ENCODE measurements at regions not wholly inside any gene's neighbourhood (a gene's known extent, or its start where the extent isn't known, plus 50 kb on each side); places are given as distances from the start of the nearest gene placed in this dataset.

- Mint-ChIP-seq H3K27me3 (peaks cover 1% of the 10 kb centered on the region), H3K9me3 (no peaks in the 10 kb centered on the region), H3K4me1 (ENCODE audit: low read depth) (no peaks in the 10 kb centered on the region), H3K27ac (no peak overlapping the region), H3K4me3 (no peak overlapping the region), H3K36me3 (peaks cover 1% of the 10 kb centered on the region)
- no peak for DNase-seq
- ChIA-PET CTCF (no interaction called here), POLR2A (no interaction called here)
- intact Hi-C loops (cut with micrococcal nuclease): no loop called here
These were observed 300.1 kb downstream of the SPRY1 start for GRCh38 chr4:123696687-123697086.

- intact Hi-C loops (cut with micrococcal nuclease): no loop called here
- Mint-ChIP-seq H3K4me3 (no peak overlapping the region), H3K9me3 (no peaks in the 10 kb centered on the region), H3K27ac (no peak overlapping the region), H3K4me1 (ENCODE audit: low read depth) (no peaks in the 10 kb centered on the region), H3K27me3 (peaks cover 3% of the 10 kb centered on the region), H3K36me3 (peaks cover 1% of the 10 kb centered on the region)
- no peak for DNase-seq
- ChIA-PET CTCF (no interaction called here), POLR2A (no interaction called here)
These were observed 302.0 kb downstream of the SPRY1 start for GRCh38 chr4:123698556-123698955.

GRCh38 chr4:123699880-123700771 is 303.5 kb downstream of the SPRY1 start:
- peaks cover 3% of the 10 kb centered on the region for H3K27me3 Mint-ChIP-seq
- ChIA-PET POLR2A (no interaction called here), CTCF (no interaction called here)
- no peak overlapping the region for H3K4me3 Mint-ChIP-seq
- H3K4me1 Mint-ChIP-seq (ENCODE audit: low read depth): no peaks in the 10 kb centered on the region
- peaks cover 1% of the 10 kb centered on the region for H3K36me3 Mint-ChIP-seq
- intact Hi-C loops (cut with micrococcal nuclease): no loop called here
- no peak for DNase-seq
- no peak overlapping the region for H3K27ac Mint-ChIP-seq
- H3K9me3 Mint-ChIP-seq: no peaks in the 10 kb centered on the region

- Mint-ChIP-seq H3K4me1 (ENCODE audit: low read depth) (no peaks in the 10 kb centered on the region), H3K4me3 (no peak overlapping the region), H3K36me3 (peaks cover 1% of the 10 kb centered on the region), H3K27ac (no peak overlapping the region), H3K27me3 (peaks cover 3% of the 10 kb centered on the region), H3K9me3 (no peaks in the 10 kb centered on the region)
- ChIA-PET CTCF (no interaction called here), POLR2A (no interaction called here)
- intact Hi-C loops (cut with micrococcal nuclease): no loop called here
- DNase-seq: no peak
These were observed 304.6 kb downstream of the SPRY1 start for GRCh38 chr4:123701131-123701575.

- no peak overlapping the region for H3K4me3 Mint-ChIP-seq
- H3K27ac Mint-ChIP-seq: no peak overlapping the region
- H3K27me3 Mint-ChIP-seq: peaks cover 6% of the 10 kb centered on the region
- peaks cover 1% of the 10 kb centered on the region for H3K36me3 Mint-ChIP-seq
- no peaks in the 10 kb centered on the region for H3K4me1 Mint-ChIP-seq (ENCODE audit: low read depth)
- H3K9me3 Mint-ChIP-seq: peaks cover 13% of the 10 kb centered on the region
- ChIA-PET POLR2A (no interaction called here), CTCF (interaction anchor here (0.6 kb wide), 1 partner anchor 15 kb away, joined by 3 read pairs; no protein-coding TSS in a partner anchor)
- DNase-seq: no peak
- intact Hi-C loops (cut with micrococcal nuclease): no loop called here
These were observed 308.8 kb downstream of the SPRY1 start for GRCh38 chr4:123705419-123705818.

- H3K36me3 Mint-ChIP-seq: no peaks in the 10 kb centered on the region
- peaks cover 13% of the 10 kb centered on the region for H3K9me3 Mint-ChIP-seq
- POLR2A ChIA-PET: no interaction called here
- CTCF ChIA-PET: no interaction called here
- H3K27me3 Mint-ChIP-seq: peaks cover 3% of the 10 kb centered on the region
- no peak for DNase-seq
- no peaks in the 10 kb centered on the region for H3K4me1 Mint-ChIP-seq (ENCODE audit: low read depth)
- no peak overlapping the region for H3K27ac Mint-ChIP-seq
- intact Hi-C loops (cut with micrococcal nuclease): no loop called here
- H3K4me3 Mint-ChIP-seq: no peak overlapping the region
These were observed 310.4 kb downstream of the SPRY1 start for GRCh38 chr4:123706973-123707372.

GRCh38 chr4:123708902-123709301 is 312.3 kb downstream of the SPRY1 start:
- CTCF ChIA-PET: no interaction called here
- H3K4me1 Mint-ChIP-seq (ENCODE audit: low read depth): no peaks in the 10 kb centered on the region
- peaks cover 3% of the 10 kb centered on the region for H3K27me3 Mint-ChIP-seq
- no peak overlapping the region for H3K27ac Mint-ChIP-seq
- intact Hi-C loops (cut with micrococcal nuclease): no loop called here
- H3K36me3 Mint-ChIP-seq: no peaks in the 10 kb centered on the region
- POLR2A ChIA-PET: no interaction called here
- no peak overlapping the region for H3K4me3 Mint-ChIP-seq
- H3K9me3 Mint-ChIP-seq: peaks cover 13% of the 10 kb centered on the region
- no peak for DNase-seq

- Mint-ChIP-seq H3K36me3 (no peaks in the 10 kb centered on the region), H3K9me3 (peaks cover 13% of the 10 kb centered on the region), H3K27ac (no peak overlapping the region), H3K27me3 (peaks cover 3% of the 10 kb centered on the region), H3K4me3 (no peak overlapping the region), H3K4me1 (ENCODE audit: low read depth) (no peaks in the 10 kb centered on the region)
- POLR2A ChIA-PET: no interaction called here
- no peak for DNase-seq
- CTCF ChIA-PET: no interaction called here
- intact Hi-C loops (cut with micrococcal nuclease): no loop called here
These were observed 312.7 kb downstream of the SPRY1 start for GRCh38 chr4:123709336-123709735.

- Mint-ChIP-seq H3K27ac (no peak overlapping the region), H3K36me3 (no peaks in the 10 kb centered on the region), H3K4me1 (ENCODE audit: low read depth) (no peaks in the 10 kb centered on the region), H3K27me3 (peaks cover 6% of the 10 kb centered on the region), H3K9me3 (peaks cover 13% of the 10 kb centered on the region), H3K4me3 (no peak overlapping the region)
- ChIA-PET CTCF (no interaction called here), POLR2A (no interaction called here)
- intact Hi-C loops (cut with micrococcal nuclease): no loop called here
- DNase-seq: no peak
These were observed 334.4 kb downstream of the SPRY1 start for GRCh38 chr4:123731035-123731434.

GRCh38 chr4:123737156-123737555 is 340.6 kb downstream of the SPRY1 start:
- Mint-ChIP-seq H3K4me1 (ENCODE audit: low read depth) (no peaks in the 10 kb centered on the region), H3K36me3 (no peaks in the 10 kb centered on the region), H3K27ac (no peak overlapping the region), H3K9me3 (peaks cover 2% of the 10 kb centered on the region), H3K27me3 (peaks cover 3% of the 10 kb centered on the region), H3K4me3 (no peak overlapping the region)
- POLR2A ChIA-PET: no interaction called here
- DNase-seq: no peak
- intact Hi-C loops (cut with micrococcal nuclease): no loop called here
- CTCF ChIA-PET: no interaction called here

GRCh38 chr4:123739806-123740205 is 343.2 kb downstream of the SPRY1 start:
- POLR2A ChIA-PET: no interaction called here
- Mint-ChIP-seq H3K4me1 (ENCODE audit: low read depth) (no peaks in the 10 kb centered on the region), H3K27me3 (peaks cover 1% of the 10 kb centered on the region), H3K4me3 (no peak overlapping the region), H3K27ac (no peak overlapping the region), H3K9me3 (peaks cover under 1% of the 10 kb centered on the region), H3K36me3 (no peaks in the 10 kb centered on the region)
- DNase-seq: no peak
- intact Hi-C loops (cut with micrococcal nuclease): no loop called here
- CTCF ChIA-PET: no interaction called here

GRCh38 chr4:123740236-123740635 is 343.6 kb downstream of the SPRY1 start:
- CTCF ChIA-PET: no interaction called here
- no peaks in the 10 kb centered on the region for H3K36me3 Mint-ChIP-seq
- POLR2A ChIA-PET: no interaction called here
- intact Hi-C loops (cut with micrococcal nuclease): no loop called here
- no peak overlapping the region for H3K27ac Mint-ChIP-seq
- peaks cover 1% of the 10 kb centered on the region for H3K27me3 Mint-ChIP-seq
- no peak for DNase-seq
- H3K4me3 Mint-ChIP-seq: no peak overlapping the region
- no peaks in the 10 kb centered on the region for H3K9me3 Mint-ChIP-seq
- no peaks in the 10 kb centered on the region for H3K4me1 Mint-ChIP-seq (ENCODE audit: low read depth)

GRCh38 chr4:123741906-123742305 is 345.3 kb downstream of the SPRY1 start:
- H3K36me3 Mint-ChIP-seq: no peaks in the 10 kb centered on the region
- H3K4me3 Mint-ChIP-seq: no peak overlapping the region
- H3K9me3 Mint-ChIP-seq: no peaks in the 10 kb centered on the region
- ChIA-PET CTCF (no interaction called here), POLR2A (no interaction called here)
- intact Hi-C loops (cut with micrococcal nuclease): no loop called here
- H3K27me3 Mint-ChIP-seq: peaks cover 5% of the 10 kb centered on the region
- no peak for DNase-seq
- no peaks in the 10 kb centered on the region for H3K4me1 Mint-ChIP-seq (ENCODE audit: low read depth)
- H3K27ac Mint-ChIP-seq: no peak overlapping the region

Measured in activated CD4-positive, alpha-beta memory T cell treated with anti-CD3 and anti-CD28 coated beads for 36 hours (primary cell).